Ishikawa (cell line): ENCODE measurements at regions not wholly inside any gene's neighbourhood (a gene's known extent, or its start where the extent isn't known, plus 50 kb on each side); places are given as distances from the start of the nearest gene placed in this dataset.

Experiments used
- CREB1 ChIP-seq: IDR thresholded peaks from 2 replicates; pipeline ENCODE4 v1.6.1; 2012; ENCODE audit warnings: low read depth
- FOXM1 ChIP-seq: IDR thresholded peaks from 2 replicates; pipeline ENCODE4 v1.6.1; 2012; ENCODE audit warnings: low read depth, borderline replicate concordance
- RAD21 ChIP-seq: IDR thresholded peaks from 2 replicates; pipeline ENCODE4 v1.6.1; 2012; ENCODE audit warnings: low read depth
- REST ChIP-seq: IDR thresholded peaks from 2 replicates; pipeline ENCODE4 v1.6.1; 2012; ENCODE audit warnings: low read depth, mild to moderate bottlenecking
- ZBTB7A ChIP-seq: IDR thresholded peaks from 2 replicates; pipeline ENCODE4 v1.6.1; 2012; ENCODE audit warnings: low read depth

- TF ChIP-seq CREB1 (no peak), ZBTB7A (no peak), REST (no peak), RAD21 (no peak), FOXM1 (no peak)
Observed at GRCh38 chr2:225233234-225233633, 166.3 kb upstream of the NYAP2 start.
